Esophagus (tissue), 2 donors: ENCODE measurements at regions not wholly inside any gene's neighbourhood (a gene's known extent, or its start where the extent isn't known, plus 50 kb on each side); places are given as distances from the start of the nearest gene placed in this dataset.

Experiments used
- H3K27ac ChIP-seq, 2 donors: one replicate each; pipeline ENCODE4 v1.5.1; 2013; ENCODE audit warnings: low read depth in 2 of 2, mild to moderate bottlenecking in 2 of 2, inconsistent platforms in 1 of 2, low read length in 1 of 2, moderate library complexity in 1 of 2
- H3K27me3 ChIP-seq, 2 donors: one replicate each; pipeline ENCODE4 v1.6.1; 2013; ENCODE audit warnings: low read length in 2 of 2, control low read depth in 1 of 2, mild to moderate bottlenecking in 1 of 2; ENCODE audit not compliant: insufficient read depth in 2 of 2, control insufficient read depth in 1 of 2
- H3K36me3 ChIP-seq, 2 donors: one replicate each; pipeline ENCODE4 v1.6.1; 2013; ENCODE audit warnings: low read length in 1 of 2; ENCODE audit not compliant: control insufficient read depth in 2 of 2, insufficient read depth in 2 of 2
- H3K4me1 ChIP-seq, 2 donors: one replicate each; pipeline ENCODE4 v1.6.1; 2013; ENCODE audit warnings: low read length in 1 of 2; ENCODE audit not compliant: control insufficient read depth in 2 of 2, insufficient read depth in 2 of 2
- H3K4me3 ChIP-seq, 2 donors: one replicate each; pipeline ENCODE4 v1.5.1; 2013; ENCODE audit warnings: low read length in 2 of 2, mild to moderate bottlenecking in 2 of 2, low read depth in 1 of 2, moderate library complexity in 1 of 2
- H3K9me3 ChIP-seq, 2 donors: one replicate each; pipeline ENCODE4 v1.6.1; 2013; ENCODE audit warnings: mild to moderate bottlenecking in 2 of 2, low read depth in 1 of 2, low read length in 1 of 2, moderate library complexity in 1 of 2; ENCODE audit not compliant: control insufficient read depth in 2 of 2, insufficient read depth in 1 of 2
- WGBS, 2 donors: extraction: QIAGEN DNeasy Blood & Tissue Kit; methylation state at CpG; one replicate each; pipeline ENCODE4 v1.1.7; 2013; 5-methylcytosine and 5-hydroxymethylcytosine counted together
- donor health status: healthy with polysubstance abuse.
- donor health status: Bipolar disorder and iron deficiency.

DNA sequence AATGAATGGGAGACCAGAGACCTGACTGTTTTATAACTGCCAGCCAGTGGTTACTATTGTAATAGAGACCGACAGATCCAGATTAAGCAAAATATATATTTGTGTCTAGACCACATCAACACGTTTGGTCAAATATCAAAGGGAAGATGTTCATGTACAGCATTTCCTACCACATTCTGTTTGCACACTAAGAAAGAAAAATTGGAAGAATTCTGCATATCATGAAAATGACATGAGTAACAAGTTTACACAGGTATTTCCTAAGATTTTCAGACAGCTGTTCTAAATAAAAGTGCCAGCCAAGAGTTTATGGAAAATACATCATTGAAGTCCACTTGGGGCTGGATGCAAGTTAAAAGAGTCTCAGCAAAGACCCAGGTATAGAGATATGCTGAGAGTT, 145.5 kb upstream of the ANO3 start:
- H3K27ac ChIP-seq: no peak overlapping the region
- H3K36me3 ChIP-seq: no peaks in the 10 kb centered on the region
- H3K27me3 ChIP-seq: no peaks in the 10 kb centered on the region
- no peak overlapping the region for H3K4me3 ChIP-seq
- 52 to 65% methylated on average over 2 of the region's 2 CpGs for WGBS, 2 donors
- no peaks in the 10 kb centered on the region for H3K4me1 ChIP-seq
- H3K9me3 ChIP-seq: no peaks in the 10 kb centered on the region

GRCh38 chr11:26187639-26188038, 144.3 kb upstream of the ANO3 start:
- Histone ChIP-seq H3K36me3 (no peaks in the 10 kb centered on the region), H3K27ac (no peak overlapping the region), H3K4me3 (no peak overlapping the region), H3K4me1 (no peaks in the 10 kb centered on the region), H3K27me3 (no peaks in the 10 kb centered on the region), H3K9me3 (no peaks in the 10 kb centered on the region)
- 27 to 30% methylated on average over 2 of the region's 2 CpGs for WGBS, 2 donors

GRCh38 chr11:26188554-26188953, 143.4 kb upstream of the ANO3 start:
- Histone ChIP-seq H3K27ac (no peak overlapping the region), H3K4me1 (no peaks in the 10 kb centered on the region)

DNA sequence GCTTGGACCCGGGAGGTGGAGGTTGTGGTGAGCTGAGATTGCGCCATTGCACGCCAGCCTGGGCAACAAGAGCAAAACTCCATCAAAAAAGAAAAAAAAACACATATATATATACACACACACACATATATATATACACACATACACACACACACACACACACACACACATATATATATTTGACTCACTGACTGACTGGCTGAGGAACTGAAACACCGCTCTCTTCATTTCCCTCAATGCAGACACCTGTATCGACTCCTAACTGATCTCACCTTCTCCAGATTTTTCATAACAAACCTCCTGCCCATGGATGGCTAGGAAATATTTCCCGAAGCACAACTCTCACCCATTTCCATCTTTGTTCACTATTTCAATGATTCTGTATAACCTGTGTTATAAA, 140.7 kb upstream of the ANO3 start:
- no peak overlapping the region for H3K27ac ChIP-seq
- H3K4me1 ChIP-seq: no peaks in the 10 kb centered on the region
- 87 to 91% methylated on average over 6 of the region's 6 CpGs for WGBS, 2 donors
- no peaks in the 10 kb centered on the region for H3K36me3 ChIP-seq
- H3K9me3 ChIP-seq: no peaks in the 10 kb centered on the region
- H3K4me3 ChIP-seq: no peak overlapping the region
- no peaks in the 10 kb centered on the region for H3K27me3 ChIP-seq

More at GRCh38 chr11:26188554-26188953, 143.4 kb upstream of the ANO3 start:
- Histone ChIP-seq H3K36me3 (no peaks in the 10 kb centered on the region), H3K4me3 (no peak overlapping the region), H3K27me3 (no peaks in the 10 kb centered on the region), H3K9me3 (no peaks in the 10 kb centered on the region)

DNA sequence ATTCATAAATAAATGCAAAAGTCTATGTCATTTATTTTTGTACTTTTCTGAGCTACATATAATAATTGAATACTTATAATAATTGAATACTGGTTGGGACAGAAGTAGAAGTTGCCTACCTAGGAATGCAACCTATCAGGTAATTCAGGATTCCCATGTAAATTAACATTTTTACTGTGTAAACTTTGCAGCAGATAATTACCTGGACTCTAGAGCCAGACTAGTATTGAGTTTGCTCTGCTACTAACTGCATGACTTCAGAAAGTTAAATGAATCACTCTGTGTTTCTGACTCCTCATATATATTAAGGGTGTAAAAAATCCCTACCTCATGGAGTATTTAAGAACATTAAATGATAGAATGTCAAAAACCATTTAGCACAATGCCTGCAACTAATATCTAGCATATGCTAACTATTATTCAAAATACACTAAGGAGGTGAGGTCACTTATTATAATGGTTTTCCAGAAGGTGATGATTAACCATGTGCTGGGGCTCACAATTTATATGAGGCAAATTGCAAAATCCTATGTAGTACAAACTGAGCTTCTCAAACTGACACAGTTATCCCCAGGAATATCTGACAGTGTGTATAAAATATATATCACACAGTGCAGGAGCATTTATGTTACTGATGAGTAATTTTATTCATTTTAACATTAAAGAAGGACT, 138.1 kb upstream of the ANO3 start:
- no peak overlapping the region for H3K4me3 ChIP-seq
- no peak overlapping the region for H3K27ac ChIP-seq
- H3K4me1 ChIP-seq: no peaks in the 10 kb centered on the region
- H3K9me3 ChIP-seq: no peaks in the 10 kb centered on the region
- H3K27me3 ChIP-seq: no peaks in the 10 kb centered on the region
- no peaks in the 10 kb centered on the region for H3K36me3 ChIP-seq

DNA sequence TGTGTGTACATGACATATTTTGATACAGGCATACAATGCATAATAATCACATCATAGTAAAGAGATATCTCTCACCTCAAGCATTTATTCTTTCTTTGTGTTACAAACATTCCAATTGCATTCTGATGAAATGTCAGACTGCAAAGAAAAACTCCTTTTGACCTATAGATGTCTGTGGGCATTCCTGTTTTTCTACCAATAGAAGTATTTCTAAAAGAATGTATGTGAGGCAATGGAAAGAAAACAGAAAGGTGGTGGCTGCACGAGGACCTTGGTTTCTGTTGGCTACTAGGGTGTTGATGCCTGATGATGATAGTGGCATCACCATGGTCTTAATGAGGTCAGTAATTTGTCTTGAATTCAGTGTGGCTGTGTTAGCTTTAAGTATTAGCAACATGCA, 137.0 kb upstream of the ANO3 start:
- H3K4me3 ChIP-seq: no peak overlapping the region

DNA sequence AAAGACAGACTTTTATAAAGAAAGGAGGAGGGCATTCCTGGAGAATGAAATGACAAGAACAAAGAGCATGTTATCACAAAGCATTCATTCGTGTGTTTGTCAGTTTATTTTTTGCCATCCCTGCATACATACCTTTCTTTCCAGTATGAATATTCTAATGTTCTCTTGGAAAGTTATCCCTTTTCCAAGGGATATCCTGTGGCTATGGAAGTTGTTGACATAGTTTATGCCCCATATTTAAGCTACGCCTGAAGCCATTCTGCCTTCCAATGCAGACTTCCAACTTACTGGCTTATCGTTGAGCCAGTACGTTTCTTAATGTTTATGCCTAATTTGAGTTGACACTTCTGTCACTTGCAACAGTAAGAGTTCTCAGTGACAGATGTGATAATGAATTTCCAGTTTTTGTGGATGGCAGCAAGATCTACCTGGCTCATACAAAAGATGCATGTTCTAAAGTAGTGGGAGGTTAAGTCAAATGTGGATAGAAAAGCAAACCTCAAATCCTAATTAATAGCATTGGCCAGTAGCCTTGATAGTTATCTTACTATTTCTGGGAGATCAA, 133.3 kb upstream of the ANO3 start:
- Histone ChIP-seq H3K27me3 (no peaks in the 10 kb centered on the region), H3K27ac (no peak overlapping the region), H3K4me3 (no peak overlapping the region), H3K9me3 (no peaks in the 10 kb centered on the region), H3K4me1 (no peaks in the 10 kb centered on the region), H3K36me3 (no peaks in the 10 kb centered on the region)
- 85% methylated on average over 4 of the region's 4 CpGs for WGBS, 2 donors

More for the DNA sequence above, 137.0 kb upstream of the ANO3 start:
- Histone ChIP-seq H3K27me3 (no peaks in the 10 kb centered on the region), H3K4me1 (no peaks in the 10 kb centered on the region), H3K36me3 (no peaks in the 10 kb centered on the region), H3K9me3 (no peaks in the 10 kb centered on the region), H3K27ac (no peak overlapping the region)
- WGBS, 2 donors: 67 to 70% methylated on average over 1 of the region's 1 CpG

DNA sequence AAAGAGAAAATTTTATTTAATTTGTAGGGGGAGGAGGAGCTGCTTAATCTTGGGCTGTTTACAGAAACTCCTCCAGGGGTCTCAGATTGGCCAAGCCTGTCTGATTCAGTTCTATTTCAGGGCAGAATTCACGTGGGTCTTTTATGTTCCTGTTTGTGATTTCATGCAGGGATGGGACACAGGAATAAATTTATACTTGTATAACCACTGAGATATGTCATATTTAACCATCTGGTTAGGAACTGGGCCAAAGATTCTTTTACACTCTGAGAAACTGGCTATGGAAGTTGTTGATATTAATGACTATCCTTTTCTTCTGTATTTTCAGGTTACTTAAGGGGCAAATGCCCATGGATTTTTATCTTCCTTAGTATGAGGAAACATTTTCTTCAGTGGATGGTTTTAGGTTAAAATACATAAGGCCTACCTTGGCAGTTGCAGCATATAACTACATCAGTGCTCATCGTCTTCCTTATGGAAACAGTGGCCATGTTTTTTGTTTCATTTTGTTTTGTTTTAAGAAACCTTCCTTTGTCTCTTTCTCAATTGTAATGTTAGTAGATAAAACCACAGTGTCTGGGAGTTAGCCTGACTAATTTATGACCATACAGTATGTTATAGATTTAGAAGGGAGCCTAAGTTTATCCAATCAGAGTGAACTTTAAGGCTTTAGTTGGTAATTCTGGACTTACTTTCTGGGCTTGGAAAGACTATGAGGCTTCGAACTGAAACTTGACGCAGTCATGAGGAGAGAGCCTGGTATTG, 132.4 kb upstream of the ANO3 start:
- Histone ChIP-seq H3K36me3 (no peaks in the 10 kb centered on the region), H3K9me3 (no peaks in the 10 kb centered on the region), H3K4me1 (no peaks in the 10 kb centered on the region), H3K27ac (no peak overlapping the region), H3K4me3 (no peak overlapping the region), H3K27me3 (no peaks in the 10 kb centered on the region)
- WGBS, 2 donors: 68% methylated on average over 4 of the region's 4 CpGs

DNA sequence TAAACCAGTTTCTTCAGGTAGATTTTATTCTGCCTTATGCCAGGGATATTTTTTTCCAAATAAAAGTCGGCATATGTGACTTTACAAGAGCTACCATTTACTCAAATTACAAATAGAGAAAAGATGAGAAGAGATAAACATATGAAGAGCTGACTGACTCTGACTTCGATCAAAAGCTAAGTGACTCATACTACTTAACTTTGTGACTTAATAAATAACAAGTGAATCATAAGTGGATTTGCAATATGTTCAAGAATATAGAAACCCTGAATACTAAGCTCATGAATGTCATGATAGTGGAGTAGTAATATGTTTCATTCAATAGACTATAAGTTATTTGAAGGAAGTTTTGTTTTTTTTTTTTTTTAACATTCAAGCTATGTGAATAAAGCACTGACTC, 130.5 kb upstream of the ANO3 start:
- no peaks in the 10 kb centered on the region for H3K36me3 ChIP-seq
- no peaks in the 10 kb centered on the region for H3K4me1 ChIP-seq
- no peaks in the 10 kb centered on the region for H3K27me3 ChIP-seq
- 62 to 63% methylated on average over 2 of the region's 2 CpGs for WGBS, 2 donors
- H3K27ac ChIP-seq: no peak overlapping the region
- no peaks in the 10 kb centered on the region for H3K9me3 ChIP-seq
- no peak overlapping the region for H3K4me3 ChIP-seq

GRCh38 chr11:26202754-26203153, 129.2 kb upstream of the ANO3 start:
- Histone ChIP-seq H3K27me3 (no peaks in the 10 kb centered on the region), H3K4me1 (no peaks in the 10 kb centered on the region), H3K27ac (no peak overlapping the region), H3K4me3 (no peak overlapping the region), H3K9me3 (no peaks in the 10 kb centered on the region), H3K36me3 (no peaks in the 10 kb centered on the region)
- WGBS, 2 donors: 84 to 92% methylated on average over 2 of the region's 2 CpGs
